Mesothelial cell of epicardium (in vitro differentiated cells): ENCODE measurements at regions not wholly inside any gene's neighbourhood (a gene's known extent, or its start where the extent isn't known, plus 50 kb on each side); places are given as distances from the start of the nearest gene placed in this dataset.
A peak's percentile ranks its signal among the peaks of the same experiment; 100 is the strongest.

Experiments
- DNase-seq, 2 experiments: peaks; one replicate each; pipeline ENCODE4 v3.0.0; 2021; ENCODE audit warnings: low spot score in 2 of 2; ENCODE audit not compliant: unreplicated experiment in 2 of 2
- H3K27ac Mint-ChIP-seq: 2 replicates; pipeline ENCODE4 v1.8.0; 2021; ENCODE audit warnings: mixed read lengths
- H3K27me3 Mint-ChIP-seq: 2 replicates; pipeline ENCODE4 v1.8.0; 2021; ENCODE audit warnings: low read depth, mixed read lengths
- H3K36me3 Mint-ChIP-seq: 2 replicates; pipeline ENCODE4 v1.8.0; 2021; ENCODE audit warnings: mixed read lengths
- H3K4me1 Mint-ChIP-seq: 2 replicates; pipeline ENCODE4 v1.8.0; 2021; ENCODE audit warnings: mixed read lengths
- H3K4me3 Mint-ChIP-seq: 2 replicates; pipeline ENCODE4 v1.8.0; 2021; ENCODE audit warnings: mild to moderate bottlenecking, moderate library complexity, mixed read lengths
- H3K9me3 Mint-ChIP-seq: 2 replicates; pipeline ENCODE4 v1.8.0; 2021; ENCODE audit warnings: mixed read lengths
- TF ChIP-seq, protein P1 (sequence below): fragments of 200-600 bp; sonication (generic); IDR thresholded peaks from one replicate; pipeline ENCODE4 v1.5.0; 2021; ENCODE audit warnings: antibody characterized with exemption; ENCODE audit not compliant: unreplicated experiment

DNA sequence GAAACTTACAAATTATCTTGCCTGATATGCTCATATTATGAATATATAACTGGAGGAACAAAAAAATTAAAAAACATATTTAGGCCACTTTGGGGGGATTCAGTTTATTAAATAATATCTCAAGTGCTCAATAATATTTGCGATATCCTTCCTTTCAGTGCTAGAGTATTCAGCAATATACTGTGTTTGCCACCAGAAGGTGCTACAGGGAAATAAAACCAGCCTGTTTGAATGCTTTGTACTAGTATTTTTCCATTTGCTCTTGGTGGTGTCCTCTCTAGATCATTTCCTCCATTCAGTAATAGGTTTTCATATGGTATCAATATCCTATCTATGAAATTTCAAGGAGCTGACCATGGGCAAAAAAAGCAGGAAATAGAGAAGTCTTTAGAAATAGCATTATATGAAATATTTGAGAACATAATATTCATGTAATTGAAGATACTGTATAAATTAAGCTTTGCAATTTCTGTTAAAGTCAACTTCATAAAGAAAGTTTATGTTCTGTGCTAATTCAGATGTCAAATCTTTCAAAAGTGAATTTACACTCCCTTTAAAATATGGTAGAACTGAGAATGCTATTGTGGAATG is 106.2 kb upstream of the NAV3 start:
- Mint-ChIP-seq H3K36me3 (no peaks in the 10 kb centered on the region), H3K4me3 (no peak overlapping the region), H3K4me1 (peaks cover 40% of the 10 kb centered on the region), H3K9me3 (peaks cover 3% of the 10 kb centered on the region), H3K27ac (no peak overlapping the region), H3K27me3 (peaks cover 2% of the 10 kb centered on the region)
- TF ChIP-seq, protein P1, sequence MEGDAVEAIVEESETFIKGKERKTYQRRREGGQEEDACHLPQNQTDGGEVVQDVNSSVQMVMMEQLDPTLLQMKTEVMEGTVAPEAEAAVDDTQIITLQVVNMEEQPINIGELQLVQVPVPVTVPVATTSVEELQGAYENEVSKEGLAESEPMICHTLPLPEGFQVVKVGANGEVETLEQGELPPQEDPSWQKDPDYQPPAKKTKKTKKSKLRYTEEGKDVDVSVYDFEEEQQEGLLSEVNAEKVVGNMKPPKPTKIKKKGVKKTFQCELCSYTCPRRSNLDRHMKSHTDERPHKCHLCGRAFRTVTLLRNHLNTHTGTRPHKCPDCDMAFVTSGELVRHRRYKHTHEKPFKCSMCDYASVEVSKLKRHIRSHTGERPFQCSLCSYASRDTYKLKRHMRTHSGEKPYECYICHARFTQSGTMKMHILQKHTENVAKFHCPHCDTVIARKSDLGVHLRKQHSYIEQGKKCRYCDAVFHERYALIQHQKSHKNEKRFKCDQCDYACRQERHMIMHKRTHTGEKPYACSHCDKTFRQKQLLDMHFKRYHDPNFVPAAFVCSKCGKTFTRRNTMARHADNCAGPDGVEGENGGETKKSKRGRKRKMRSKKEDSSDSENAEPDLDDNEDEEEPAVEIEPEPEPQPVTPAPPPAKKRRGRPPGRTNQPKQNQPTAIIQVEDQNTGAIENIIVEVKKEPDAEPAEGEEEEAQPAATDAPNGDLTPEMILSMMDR = peak; percentile 50
- no peak for DNase-seq

DNA sequence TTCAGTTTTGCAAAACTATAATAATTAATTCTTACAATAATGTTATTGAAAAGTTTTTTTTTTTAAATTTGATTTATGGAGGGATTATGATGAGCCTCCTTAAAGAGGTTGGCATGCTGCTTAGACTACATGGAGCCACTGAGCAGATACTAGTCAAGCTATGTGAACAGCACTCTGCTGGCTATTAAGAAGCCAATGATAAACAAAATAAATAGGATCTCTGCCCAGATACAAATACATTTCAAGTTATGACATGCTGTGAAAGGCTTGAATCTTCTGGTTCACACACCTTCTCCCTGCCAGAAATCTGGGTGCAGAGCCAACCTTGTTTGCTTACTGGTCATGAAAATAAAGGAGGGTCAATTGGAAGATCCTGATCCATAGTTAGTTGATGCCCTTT is 107.4 kb upstream of the NAV3 start:
- no peak overlapping the region for H3K4me3 Mint-ChIP-seq
- TF ChIP-seq, protein P1 = no peak
- H3K27ac Mint-ChIP-seq = no peak overlapping the region
- no peaks in the 10 kb centered on the region for H3K36me3 Mint-ChIP-seq
- H3K27me3 Mint-ChIP-seq = no peaks in the 10 kb centered on the region
- peaks cover 40% of the 10 kb centered on the region for H3K4me1 Mint-ChIP-seq
- H3K9me3 Mint-ChIP-seq = peaks cover 11% of the 10 kb centered on the region
- no peak for DNase-seq

DNA sequence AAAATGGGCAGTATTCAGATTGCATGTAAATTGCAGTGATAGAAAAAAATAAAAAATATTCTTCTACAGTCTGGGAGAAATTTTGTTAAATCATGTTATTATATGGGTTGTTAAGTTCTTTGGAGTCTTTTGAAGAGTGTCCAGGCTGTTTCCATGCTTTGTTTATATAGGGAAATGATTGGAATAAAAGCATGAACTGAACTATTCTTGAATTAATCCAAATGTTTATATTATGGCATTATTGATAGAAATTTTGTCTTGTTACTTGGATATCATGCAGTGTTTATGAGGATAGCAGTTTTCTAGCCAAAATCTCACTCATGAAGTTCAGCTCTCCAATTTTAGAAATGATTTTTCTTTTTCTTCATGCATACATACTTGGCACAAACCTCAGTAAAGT is 108.2 kb upstream of the NAV3 start:
- peaks cover 16% of the 10 kb centered on the region for H3K9me3 Mint-ChIP-seq
- H3K27ac Mint-ChIP-seq = no peak overlapping the region
- TF ChIP-seq, protein P1 = no peak
- no peaks in the 10 kb centered on the region for H3K36me3 Mint-ChIP-seq
- no peak for DNase-seq
- H3K27me3 Mint-ChIP-seq = no peaks in the 10 kb centered on the region
- peaks cover 40% of the 10 kb centered on the region for H3K4me1 Mint-ChIP-seq
- H3K4me3 Mint-ChIP-seq = no peak overlapping the region

DNA sequence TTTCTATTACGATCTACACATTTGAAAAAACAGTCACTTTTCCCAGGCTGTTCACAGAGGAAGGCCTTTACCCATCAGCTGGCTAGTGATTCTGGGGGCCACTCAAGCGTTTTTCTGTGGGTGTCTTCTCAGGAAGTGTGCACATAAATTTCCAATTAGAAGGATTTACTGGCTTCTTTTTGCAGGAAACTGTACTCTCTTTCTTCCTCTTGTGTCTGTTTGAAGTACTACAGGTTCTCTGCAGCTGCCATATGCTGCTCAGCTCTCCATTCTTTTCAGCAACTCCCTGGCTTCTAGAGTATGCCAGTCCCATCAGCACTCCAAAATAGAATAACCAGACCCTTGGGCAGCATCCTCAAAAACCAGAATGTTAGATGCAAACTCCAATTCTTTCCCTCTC is 110.4 kb upstream of the NAV3 start:
- Mint-ChIP-seq H3K4me3 (no peak overlapping the region), H3K4me1 (peaks cover 34% of the 10 kb centered on the region), H3K27me3 (peaks cover 4% of the 10 kb centered on the region), H3K27ac (peak overlapping the region; percentile 68), H3K36me3 (no peaks in the 10 kb centered on the region), H3K9me3 (peaks cover 13% of the 10 kb centered on the region)
- TF ChIP-seq, protein P1 = peak; percentile 15
- DNase-seq = no peak

DNA sequence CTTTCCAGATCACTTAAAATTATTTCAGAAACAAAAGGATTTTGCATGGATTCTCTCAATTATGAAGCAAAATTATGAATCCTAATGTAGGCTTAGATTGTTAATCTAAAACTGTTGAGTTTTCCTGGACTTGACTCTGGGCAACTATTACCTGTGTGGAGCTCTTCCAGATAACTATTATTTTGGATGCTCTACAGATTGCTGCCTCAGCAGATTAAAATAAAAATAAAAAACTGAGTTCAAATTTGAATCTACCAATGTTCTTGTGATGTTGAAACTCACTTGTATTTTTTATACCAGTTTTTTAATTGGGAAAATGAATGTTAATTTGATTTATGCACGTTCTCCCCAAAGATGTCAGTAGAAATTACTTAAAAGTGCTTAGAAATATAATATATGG is 120.5 kb upstream of the NAV3 start:
- DNase-seq = no peak
- H3K9me3 Mint-ChIP-seq = peaks cover 4% of the 10 kb centered on the region
- H3K27ac Mint-ChIP-seq = no peak overlapping the region
- no peak overlapping the region for H3K4me3 Mint-ChIP-seq
- H3K27me3 Mint-ChIP-seq = peaks cover 2% of the 10 kb centered on the region
- H3K36me3 Mint-ChIP-seq = no peaks in the 10 kb centered on the region
- H3K4me1 Mint-ChIP-seq = no peaks in the 10 kb centered on the region
- TF ChIP-seq, protein P1 = no peak

DNA sequence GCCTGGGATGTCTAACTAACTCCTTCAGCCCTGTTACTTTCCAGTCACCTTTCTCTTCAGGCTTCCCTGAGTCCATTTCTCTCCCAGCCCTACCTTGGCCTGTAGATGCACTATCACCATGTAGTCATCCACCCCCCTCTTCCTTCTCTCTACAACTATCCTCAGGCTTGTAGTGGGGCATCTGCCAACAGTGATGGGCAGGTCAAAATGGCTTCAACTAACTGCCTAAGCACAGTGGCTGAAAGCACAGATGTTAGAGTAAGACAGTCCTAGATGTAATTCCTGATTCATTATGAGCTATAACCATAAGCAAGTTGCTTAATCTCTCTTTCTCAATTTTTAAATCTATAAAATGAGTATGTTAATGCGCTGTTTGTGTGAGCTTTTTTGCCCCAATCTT is 133.6 kb upstream of the NAV3 start:
- peaks cover 3% of the 10 kb centered on the region for H3K4me1 Mint-ChIP-seq
- no peaks in the 10 kb centered on the region for H3K9me3 Mint-ChIP-seq

More for the DNA sequence above, 133.6 kb upstream of the NAV3 start:
- Mint-ChIP-seq H3K27me3 (peaks cover 11% of the 10 kb centered on the region), H3K36me3 (no peaks in the 10 kb centered on the region), H3K4me3 (no peak overlapping the region), H3K27ac (no peak overlapping the region)
- TF ChIP-seq, protein P1 = no peak
- no peak for DNase-seq
